WERI-Rb-1 (cell line): ENCODE measurements at regions not wholly inside any gene's neighbourhood (a gene's known extent, or its start where the extent isn't known, plus 50 kb on each side); places are given as distances from the start of the nearest gene placed in this dataset.

Experiments
- DNase-seq: peaks from one replicate; pipeline ENCODE4 v3.0.0-alpha.2; 2020
- H3K27ac ChIP-seq: fragments of 250-450 bp; sonication (Bioruptor Pico); 2 replicates; pipeline ENCODE4 v1.5.1; 2020; ENCODE audit warnings: mild to moderate bottlenecking, moderate library complexity
- H3K27me3 ChIP-seq: fragments of 250-450 bp; sonication (Bioruptor Pico); 2 replicates; pipeline ENCODE4 v1.5.1; 2021; ENCODE audit warnings: mild to moderate bottlenecking, low read depth, moderate library complexity; ENCODE audit not compliant: insufficient read depth, severe bottlenecking
- H3K36me3 ChIP-seq: fragments of 250-450 bp; sonication (Bioruptor Pico); 2 replicates; pipeline ENCODE4 v1.5.1; 2020; ENCODE audit warnings: mild to moderate bottlenecking, moderate library complexity
- H3K4me3 ChIP-seq: 2 replicates; pipeline ENCODE4 v1.5.1; 2011; ENCODE audit warnings: low read depth, mild to moderate bottlenecking, control low read depth, low read length
- H3K9me3 ChIP-seq: fragments of 250-450 bp; sonication (Bioruptor Pico); 2 replicates; pipeline ENCODE4 v1.5.1; 2021; ENCODE audit warnings: mild to moderate bottlenecking, moderate library complexity; ENCODE audit not compliant: severe bottlenecking
- CTCF ChIP-seq: IDR thresholded peaks from 2 replicates; pipeline ENCODE4 v1.5.1; 2011; ENCODE audit warnings: low read depth, mild to moderate bottlenecking, control low read depth, inconsistent platforms, low read length

GRCh38 chr15:81454024-81454423 lies 80.0 kb upstream of the TMC3 start:
- Histone ChIP-seq H3K4me3 (no peak overlapping the region), H3K27ac (no peak overlapping the region), H3K36me3 (no peaks in the 10 kb centered on the region), H3K27me3 (no peaks in the 10 kb centered on the region), H3K9me3 (no peaks in the 10 kb centered on the region)
- no peak for DNase-seq
- TF ChIP-seq CTCF = no peak

GRCh38 chr15:81450721-81451120 lies 76.7 kb upstream of the TMC3 start:
- Histone ChIP-seq H3K27me3 (no peaks in the 10 kb centered on the region), H3K4me3 (no peak overlapping the region)
- TF ChIP-seq CTCF = no peak

GRCh38 chr15:81449836-81450474 lies 75.9 kb upstream of the TMC3 start:
- no peak for TF ChIP-seq CTCF
- no peak overlapping the region for H3K4me3 ChIP-seq
- H3K9me3 ChIP-seq = no peaks in the 10 kb centered on the region
- H3K36me3 ChIP-seq = no peaks in the 10 kb centered on the region
- H3K27ac ChIP-seq = no peak overlapping the region
- no peak for DNase-seq
- H3K27me3 ChIP-seq = no peaks in the 10 kb centered on the region

More at GRCh38 chr15:81450721-81451120, 76.7 kb upstream of the TMC3 start:
- no peaks in the 10 kb centered on the region for H3K36me3 ChIP-seq
- no peak for DNase-seq
- H3K9me3 ChIP-seq = no peaks in the 10 kb centered on the region
- H3K27ac ChIP-seq = no peak overlapping the region

GRCh38 chr15:81443040-81443820 lies 69.2 kb upstream of the TMC3 start:
- no peak for TF ChIP-seq CTCF
- no peak for DNase-seq
- no peaks in the 10 kb centered on the region for H3K27me3 ChIP-seq

GRCh38 chr15:81442454-81442853 lies 68.4 kb upstream of the TMC3 start:
- Histone ChIP-seq H3K27ac (no peak overlapping the region), H3K27me3 (no peaks in the 10 kb centered on the region), H3K4me3 (no peak overlapping the region), H3K36me3 (no peaks in the 10 kb centered on the region), H3K9me3 (no peaks in the 10 kb centered on the region)
- no peak for DNase-seq
- TF ChIP-seq CTCF = no peak

More at GRCh38 chr15:81443040-81443820, 69.2 kb upstream of the TMC3 start:
- Histone ChIP-seq H3K36me3 (no peaks in the 10 kb centered on the region), H3K4me3 (no peak overlapping the region), H3K9me3 (no peaks in the 10 kb centered on the region), H3K27ac (no peak overlapping the region)
